Parathyroid adenoma (tissue), 2 donors: ENCODE measurements at regions not wholly inside any gene's neighbourhood (a gene's known extent, or its start where the extent isn't known, plus 50 kb on each side); places are given as distances from the start of the nearest gene placed in this dataset.

Source experiments
- H2AFZ ChIP-seq: fragments of 300-600 bp; sonication (generic); one replicate; pipeline ENCODE4 v1.7.0; 2017; ENCODE audit warnings: antibody characterized with exemption, mild to moderate bottlenecking
- H3K27ac ChIP-seq: fragments of 300-600 bp; sonication (generic); one replicate; pipeline ENCODE4 v1.7.0; 2017
- H3K27me3 ChIP-seq: fragments of 300-600 bp; sonication (generic); one replicate; pipeline ENCODE4 v1.7.0; 2017; ENCODE audit warnings: low read length; ENCODE audit not compliant: control insufficient read depth, insufficient read depth
- H3K36me3 ChIP-seq: fragments of 300-600 bp; sonication (generic); one replicate; pipeline ENCODE4 v1.7.0; 2017; ENCODE audit warnings: low read length; ENCODE audit not compliant: control insufficient read depth, insufficient read depth
- H3K4me1 ChIP-seq: fragments of 300-600 bp; sonication (generic); one replicate; pipeline ENCODE4 v1.7.0; 2017; ENCODE audit warnings: control low read depth
- H3K4me2 ChIP-seq: fragments of 300-600 bp; sonication (generic); one replicate; pipeline ENCODE4 v1.7.0; 2017; ENCODE audit warnings: low read length
- H3K4me3 ChIP-seq: fragments of 300-600 bp; sonication (generic); one replicate; pipeline ENCODE4 v1.7.0; 2017; ENCODE audit warnings: low read depth, low read length
- H3K79me2 ChIP-seq: fragments of 300-600 bp; sonication (generic); one replicate; pipeline ENCODE4 v1.7.0; 2017; ENCODE audit warnings: control low read depth
- H3K9ac ChIP-seq: fragments of 300-600 bp; sonication (generic); one replicate; pipeline ENCODE4 v1.7.0; 2017; ENCODE audit warnings: mild to moderate bottlenecking
- H3K9me3 ChIP-seq: fragments of 300-600 bp; sonication (generic); one replicate; pipeline ENCODE4 v1.7.0; 2017; ENCODE audit warnings: low read length; ENCODE audit not compliant: control insufficient read depth
- TF ChIP-seq, protein P1 (sequence below): fragments of 300-600 bp; sonication (generic); IDR thresholded peaks from one replicate; pipeline ENCODE4 v1.7.0; 2017; ENCODE audit warnings: antibody characterized with exemption, mild to moderate bottlenecking
- donor health status: primary hyperparathyroidism.

DNA sequence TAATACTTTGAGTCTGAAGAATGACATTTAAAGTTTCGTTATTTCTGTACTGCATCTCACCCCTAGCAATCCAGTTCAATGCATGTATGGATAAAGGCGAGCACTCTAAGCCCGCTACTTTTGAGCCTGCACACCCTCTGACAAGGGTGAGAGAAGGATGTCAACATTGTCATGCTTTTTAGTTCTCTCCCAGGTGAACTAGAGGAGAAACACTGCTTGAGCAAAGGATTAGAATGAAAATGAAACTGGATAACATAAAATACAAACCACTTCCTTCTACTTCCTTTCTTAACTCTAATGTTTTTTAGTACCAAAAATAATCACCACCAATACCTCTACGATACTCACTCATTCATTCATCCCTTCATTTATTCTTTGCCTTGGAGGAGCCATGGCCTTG is 588.7 kb upstream of the NR2F2 start:
- Histone ChIP-seq H3K9ac (no peak overlapping the region), H3K4me3 (no peak overlapping the region), H2AFZ (no peak overlapping the region), H3K36me3 (no peaks in the 10 kb centered on the region), H3K27me3 (no peaks in the 10 kb centered on the region), H3K4me1 (no peaks in the 10 kb centered on the region), H3K27ac (no peak overlapping the region), H3K4me2 (no peak overlapping the region), H3K79me2 (no peaks in the 10 kb centered on the region), H3K9me3 (no peaks in the 10 kb centered on the region)
- TF ChIP-seq, protein P1, sequence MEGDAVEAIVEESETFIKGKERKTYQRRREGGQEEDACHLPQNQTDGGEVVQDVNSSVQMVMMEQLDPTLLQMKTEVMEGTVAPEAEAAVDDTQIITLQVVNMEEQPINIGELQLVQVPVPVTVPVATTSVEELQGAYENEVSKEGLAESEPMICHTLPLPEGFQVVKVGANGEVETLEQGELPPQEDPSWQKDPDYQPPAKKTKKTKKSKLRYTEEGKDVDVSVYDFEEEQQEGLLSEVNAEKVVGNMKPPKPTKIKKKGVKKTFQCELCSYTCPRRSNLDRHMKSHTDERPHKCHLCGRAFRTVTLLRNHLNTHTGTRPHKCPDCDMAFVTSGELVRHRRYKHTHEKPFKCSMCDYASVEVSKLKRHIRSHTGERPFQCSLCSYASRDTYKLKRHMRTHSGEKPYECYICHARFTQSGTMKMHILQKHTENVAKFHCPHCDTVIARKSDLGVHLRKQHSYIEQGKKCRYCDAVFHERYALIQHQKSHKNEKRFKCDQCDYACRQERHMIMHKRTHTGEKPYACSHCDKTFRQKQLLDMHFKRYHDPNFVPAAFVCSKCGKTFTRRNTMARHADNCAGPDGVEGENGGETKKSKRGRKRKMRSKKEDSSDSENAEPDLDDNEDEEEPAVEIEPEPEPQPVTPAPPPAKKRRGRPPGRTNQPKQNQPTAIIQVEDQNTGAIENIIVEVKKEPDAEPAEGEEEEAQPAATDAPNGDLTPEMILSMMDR: no peak

DNA sequence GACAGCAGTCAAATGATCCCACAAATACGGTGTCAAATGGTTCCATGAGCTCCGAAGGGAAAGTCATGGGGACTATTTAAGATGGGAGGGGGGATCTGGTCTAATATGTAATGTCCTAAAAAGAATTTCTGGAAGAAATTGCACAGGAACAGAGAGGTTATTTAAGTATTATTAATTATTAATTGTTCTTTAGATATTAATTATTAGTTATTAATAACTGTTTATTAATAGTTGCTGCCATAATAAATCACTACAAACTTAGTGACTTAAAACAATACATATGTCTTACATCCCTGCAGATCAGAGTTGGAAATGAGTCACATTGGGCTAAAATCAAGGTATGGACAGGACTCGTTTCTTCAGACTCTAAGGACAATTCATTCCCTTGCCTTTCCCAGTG is 588.2 kb upstream of the NR2F2 start:
- no peak overlapping the region for H2AFZ ChIP-seq
- TF ChIP-seq, protein P1: no peak
- no peak overlapping the region for H3K4me3 ChIP-seq
- H3K9me3 ChIP-seq: no peaks in the 10 kb centered on the region
- H3K36me3 ChIP-seq: no peaks in the 10 kb centered on the region
- no peak overlapping the region for H3K9ac ChIP-seq
- no peak overlapping the region for H3K4me2 ChIP-seq
- H3K79me2 ChIP-seq: no peaks in the 10 kb centered on the region
- H3K27ac ChIP-seq: no peak overlapping the region
- H3K4me1 ChIP-seq: no peaks in the 10 kb centered on the region
- no peaks in the 10 kb centered on the region for H3K27me3 ChIP-seq

DNA sequence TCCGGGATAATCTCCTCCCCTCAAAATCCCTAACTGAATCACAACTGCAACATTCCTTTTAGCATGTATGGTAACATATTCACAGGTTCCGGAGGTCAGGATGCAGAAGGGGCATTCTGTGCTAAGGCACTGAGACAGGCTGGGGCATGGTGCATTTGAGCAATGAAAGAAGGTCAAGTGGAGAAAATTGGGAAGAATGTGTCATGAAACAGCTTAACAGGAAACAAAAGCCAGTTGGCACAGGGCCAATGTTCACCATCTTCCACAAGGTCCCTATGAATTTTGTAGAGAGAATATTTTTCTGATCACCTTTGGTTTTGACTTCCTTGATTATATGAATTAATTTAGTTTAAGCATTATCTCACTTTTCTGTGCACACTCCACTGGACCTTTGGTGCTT is 587.7 kb upstream of the NR2F2 start:
- no peak overlapping the region for H3K4me2 ChIP-seq
- H3K27ac ChIP-seq: no peak overlapping the region
- H3K4me1 ChIP-seq: no peaks in the 10 kb centered on the region
- H3K4me3 ChIP-seq: no peak overlapping the region
- no peaks in the 10 kb centered on the region for H3K27me3 ChIP-seq
- no peak overlapping the region for H2AFZ ChIP-seq
- TF ChIP-seq, protein P1: no peak
- H3K36me3 ChIP-seq: no peaks in the 10 kb centered on the region
- no peak overlapping the region for H3K9ac ChIP-seq
- H3K79me2 ChIP-seq: no peaks in the 10 kb centered on the region
- H3K9me3 ChIP-seq: no peaks in the 10 kb centered on the region

DNA sequence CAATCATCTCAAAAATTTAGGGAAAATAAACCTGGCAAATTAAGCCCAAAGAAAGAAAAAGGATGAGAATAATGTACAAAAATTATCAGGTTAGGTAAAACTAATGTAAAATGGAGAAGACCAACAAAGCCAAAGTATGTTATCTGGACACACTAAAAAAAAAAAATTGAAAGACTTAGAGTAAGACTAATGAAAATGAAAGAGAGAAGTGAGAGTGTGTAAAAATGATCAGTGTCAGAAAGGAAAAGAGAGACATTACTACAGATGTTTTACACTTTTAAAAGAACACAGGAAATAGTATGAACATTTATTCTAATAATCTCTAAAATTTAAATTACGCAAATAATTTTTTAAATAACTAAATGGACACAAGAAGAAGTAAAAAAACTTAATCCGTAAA is 573.3 kb upstream of the NR2F2 start:
- Histone ChIP-seq H3K9me3 (no peaks in the 10 kb centered on the region), H3K79me2 (no peaks in the 10 kb centered on the region), H3K4me1 (no peaks in the 10 kb centered on the region), H3K36me3 (no peaks in the 10 kb centered on the region), H3K4me2 (no peak overlapping the region), H3K27ac (no peak overlapping the region), H2AFZ (no peak overlapping the region), H3K4me3 (no peak overlapping the region), H3K9ac (no peak overlapping the region), H3K27me3 (no peaks in the 10 kb centered on the region)
- TF ChIP-seq, protein P1: no peak

DNA sequence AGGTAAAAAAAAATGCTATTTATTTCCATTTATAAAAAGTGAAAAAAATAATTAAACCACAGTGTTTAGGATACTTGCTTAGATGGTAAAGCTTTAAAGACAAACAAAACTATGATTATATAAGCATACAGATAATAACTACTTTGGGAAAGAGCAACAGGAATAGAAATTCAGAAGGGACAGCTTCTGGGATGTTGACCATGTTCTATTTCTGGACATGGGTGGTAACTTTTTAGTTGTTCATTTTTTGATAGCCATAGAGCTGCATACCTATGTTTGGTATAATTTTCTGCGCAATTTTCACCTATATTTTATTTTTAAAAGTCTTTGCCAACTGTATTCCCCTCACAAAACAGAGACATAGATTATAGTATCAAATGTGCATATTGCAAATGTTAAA is 572.0 kb upstream of the NR2F2 start:
- no peaks in the 10 kb centered on the region for H3K79me2 ChIP-seq
- H3K9ac ChIP-seq: no peak overlapping the region
- no peak overlapping the region for H3K4me2 ChIP-seq
- no peak overlapping the region for H3K4me3 ChIP-seq
- no peak overlapping the region for H3K27ac ChIP-seq
- H3K4me1 ChIP-seq: no peaks in the 10 kb centered on the region
- H3K9me3 ChIP-seq: no peaks in the 10 kb centered on the region
- TF ChIP-seq, protein P1: no peak
- H2AFZ ChIP-seq: no peak overlapping the region
- no peaks in the 10 kb centered on the region for H3K36me3 ChIP-seq
- no peaks in the 10 kb centered on the region for H3K27me3 ChIP-seq
